Smooth muscle cell (in vitro differentiated cells): ENCODE measurements at regions not wholly inside any gene's neighbourhood (a gene's known extent, or its start where the extent isn't known, plus 50 kb on each side); places are given as distances from the start of the nearest gene placed in this dataset.
"Not testable (repeated sequence)": the region's sequence is repeated elsewhere in the genome, so short reads cannot be mapped to it uniquely, and the experiment has no call there.

Source experiments
- DNase-seq: peaks from one replicate; lab custom pipeline; 2025; ENCODE audit not compliant: unreplicated experiment; lab: John Stamatoyannopoulos, UW
- H2AFZ ChIP-seq: fragments of 200-600 bp; sonication (generic); 2 replicates; pipeline ENCODE4 v1.6.0; 2016; ENCODE audit warnings: antibody characterized with exemption, low read depth, mild to moderate bottlenecking
- H3F3A ChIP-seq: fragments of 200-600 bp; sonication (generic); 2 replicates; pipeline ENCODE4 v1.6.0; 2017; ENCODE audit warnings: antibody characterized with exemption, low read depth
- H3K27ac ChIP-seq: fragments of 200-600 bp; sonication (generic); 2 replicates; pipeline ENCODE4 v1.5.1; 2016; ENCODE audit warnings: low read depth, mild to moderate bottlenecking
- H3K27me3 ChIP-seq: fragments of 200-600 bp; sonication (generic); 2 replicates; pipeline ENCODE4 v1.6.1; 2016; ENCODE audit warnings: low read depth, mild to moderate bottlenecking
- H3K36me3 ChIP-seq: fragments of 200-600 bp; sonication (generic); 2 replicates; pipeline ENCODE4 v1.5.1; 2016; ENCODE audit warnings: low read depth
- H3K4me1 ChIP-seq: fragments of 200-600 bp; sonication (generic); 2 replicates; pipeline ENCODE4 v1.5.1; 2016; ENCODE audit warnings: low read depth
- H3K4me2 ChIP-seq: fragments of 200-600 bp; sonication (generic); 2 replicates; pipeline ENCODE4 v1.6.0; 2016; ENCODE audit warnings: mild to moderate bottlenecking
- H3K4me3 ChIP-seq: fragments of 200-600 bp; sonication (generic); 2 replicates; pipeline ENCODE4 v1.5.1; 2016; ENCODE audit warnings: mild to moderate bottlenecking
- H3K79me2 ChIP-seq: fragments of 200-600 bp; sonication (generic); 2 replicates; pipeline ENCODE4 v1.6.0; 2016; ENCODE audit warnings: low read depth, mild to moderate bottlenecking
- H3K9ac ChIP-seq: fragments of 200-600 bp; sonication (generic); 2 replicates; pipeline ENCODE4 v1.6.0; 2016; ENCODE audit warnings: low read depth
- H3K9me3 ChIP-seq: fragments of 200-600 bp; sonication (generic); replicated peaks from 2 replicates; pipeline ENCODE4 v1.5.1; 2016; ENCODE audit warnings: low read depth
- H4K20me1 ChIP-seq: fragments of 200-600 bp; sonication (generic); 2 replicates; pipeline ENCODE4 v1.6.0; 2016; ENCODE audit warnings: low read depth
- CTCF ChIP-seq: fragments of 200-600 bp; sonication (generic); IDR thresholded peaks from 2 replicates; pipeline ENCODE4 v1.5.1; 2017; ENCODE audit warnings: borderline replicate concordance, mild to moderate bottlenecking, antibody characterized with exemption; ENCODE audit not compliant: insufficient read depth, poor library complexity, severe bottlenecking
- WGBS: methylation state at CpG from one replicate; pipeline ENCODE4 v1.1.7; 2016; ENCODE audit warnings: low lambda C conversion rate; 5-methylcytosine and 5-hydroxymethylcytosine counted together

- no peaks in the 10 kb centered on the region for H3K79me2 ChIP-seq
- H3K4me3 ChIP-seq, result no peak overlapping the region
- H4K20me1 ChIP-seq, result no peaks in the 10 kb centered on the region
- 70% methylated on average over 3 of the region's 3 CpGs for WGBS
- H2AFZ ChIP-seq, result no peak overlapping the region
- H3K4me2 ChIP-seq, result no peak overlapping the region
- H3K27me3 ChIP-seq, result no peaks in the 10 kb centered on the region
- no peak overlapping the region for H3K27ac ChIP-seq
- no peaks in the 10 kb centered on the region for H3K9me3 ChIP-seq
- no peak overlapping the region for H3K9ac ChIP-seq
- H3K4me1 ChIP-seq, result peaks cover 9% of the 10 kb centered on the region
- H3K36me3 ChIP-seq, result no peaks in the 10 kb centered on the region
- no peaks in the 10 kb centered on the region for H3F3A ChIP-seq
- TF ChIP-seq CTCF, result no peak
- DNase-seq, result no peak
Measured at GRCh38 chr4:151488968-151489367, 80.0 kb downstream of the FHIP1A start.

- H4K20me1 ChIP-seq, result no peaks in the 10 kb centered on the region
- DNase-seq, result no peak
- no peak for TF ChIP-seq CTCF
- no peak overlapping the region for H3K27ac ChIP-seq
- H3K36me3 ChIP-seq, result no peaks in the 10 kb centered on the region
- no peaks in the 10 kb centered on the region for H3K79me2 ChIP-seq
- no peak overlapping the region for H2AFZ ChIP-seq
- WGBS, result 51% methylated on average over 9 of the region's 9 CpGs
- H3K4me2 ChIP-seq, result no peak overlapping the region
- no peaks in the 10 kb centered on the region for H3K9me3 ChIP-seq
- H3K9ac ChIP-seq, result no peak overlapping the region
- peaks cover 8% of the 10 kb centered on the region for H3K4me1 ChIP-seq
- no peak overlapping the region for H3K4me3 ChIP-seq
- H3K27me3 ChIP-seq, result no peaks in the 10 kb centered on the region
- H3F3A ChIP-seq, result no peaks in the 10 kb centered on the region
Measured at GRCh38 chr4:151489462-151490203, 80.7 kb downstream of the FHIP1A start.

- H3K36me3 ChIP-seq, H3K27me3 ChIP-seq, H3K9me3 ChIP-seq, H3F3A ChIP-seq, H2AFZ ChIP-seq, H3K27ac ChIP-seq, H3K79me2 ChIP-seq, H4K20me1 ChIP-seq, H3K9ac ChIP-seq, DNase-seq, H3K4me2 ChIP-seq, H3K4me1 ChIP-seq, H3K4me3 ChIP-seq: not testable (repeated sequence)
- WGBS, result 87% methylated on average over 3 of the region's 3 CpGs
Measured at GRCh38 chr4:151495612-151496011, 86.6 kb downstream of the FHIP1A start.

- not testable (repeated sequence) for H2AFZ ChIP-seq, H3K4me3 ChIP-seq, H4K20me1 ChIP-seq, H3K4me1 ChIP-seq, H3K79me2 ChIP-seq, H3K27ac ChIP-seq, DNase-seq, H3K9me3 ChIP-seq, H3K27me3 ChIP-seq, H3K9ac ChIP-seq, H3K36me3 ChIP-seq, H3K4me2 ChIP-seq, H3F3A ChIP-seq
- 90% methylated on average over 9 of the region's 11 CpGs for WGBS
Measured at GRCh38 chr4:151511548-151511947, 102.6 kb downstream of the FHIP1A start.

GRCh38 chr4:151517896-151518295 is 108.9 kb downstream of the FHIP1A start:
- H3K79me2 ChIP-seq, result no peaks in the 10 kb centered on the region
- no peak overlapping the region for H3K9ac ChIP-seq
- H3K27ac ChIP-seq, result no peak overlapping the region
- H3K9me3 ChIP-seq, result no peaks in the 10 kb centered on the region
- H3K4me2 ChIP-seq, result no peak overlapping the region
- H4K20me1 ChIP-seq, result no peaks in the 10 kb centered on the region
- no peaks in the 10 kb centered on the region for H3K4me1 ChIP-seq
- TF ChIP-seq CTCF, result no peak
- DNase-seq, result no peak
- no peaks in the 10 kb centered on the region for H3K36me3 ChIP-seq
- H3K27me3 ChIP-seq, result no peaks in the 10 kb centered on the region
- H3F3A ChIP-seq, result no peaks in the 10 kb centered on the region
- no peak overlapping the region for H2AFZ ChIP-seq
- no peak overlapping the region for H3K4me3 ChIP-seq
